ENCODE measurements at regions not wholly inside any gene's neighbourhood (a gene's known extent, or its start where the extent isn't known, plus 50 kb on each side); places are given as distances from the start of the nearest gene placed in this dataset.

DNA sequence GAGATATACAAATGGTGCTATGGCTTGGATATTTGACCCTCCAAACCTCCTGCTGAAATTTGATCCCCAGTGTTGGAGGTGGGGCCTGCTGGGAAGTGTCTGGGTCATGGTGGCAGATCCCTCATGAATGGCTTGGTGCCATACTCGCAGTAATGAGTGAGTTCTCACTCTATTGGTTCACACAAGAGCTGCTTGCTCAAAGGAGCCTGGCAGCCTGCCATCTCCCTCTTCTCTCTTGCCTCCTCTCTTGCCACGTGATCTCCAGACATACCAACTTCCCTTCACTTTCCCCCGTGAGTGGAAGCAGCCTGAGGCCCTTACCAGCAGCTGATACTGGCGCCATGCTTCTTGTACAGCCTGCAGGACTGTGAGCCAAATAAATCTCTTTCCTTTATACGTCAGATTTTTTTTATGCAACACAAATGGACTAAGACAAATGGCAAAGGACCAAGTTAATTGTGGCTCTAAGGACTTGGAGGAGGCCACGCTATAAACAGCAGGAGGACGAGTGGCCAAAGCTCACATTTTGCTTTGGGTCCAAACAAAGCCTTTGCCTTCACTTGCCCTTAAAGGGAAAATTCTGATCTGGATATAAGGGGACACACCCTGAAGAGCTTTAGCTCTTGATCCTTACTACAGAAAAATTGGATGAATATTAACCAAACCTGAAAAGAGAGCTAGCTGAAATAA is 214.7 kb downstream of the SS18 start:
- DNase-seq (ENCODE audit: low read depth, low spot score) = no peak

DNA sequence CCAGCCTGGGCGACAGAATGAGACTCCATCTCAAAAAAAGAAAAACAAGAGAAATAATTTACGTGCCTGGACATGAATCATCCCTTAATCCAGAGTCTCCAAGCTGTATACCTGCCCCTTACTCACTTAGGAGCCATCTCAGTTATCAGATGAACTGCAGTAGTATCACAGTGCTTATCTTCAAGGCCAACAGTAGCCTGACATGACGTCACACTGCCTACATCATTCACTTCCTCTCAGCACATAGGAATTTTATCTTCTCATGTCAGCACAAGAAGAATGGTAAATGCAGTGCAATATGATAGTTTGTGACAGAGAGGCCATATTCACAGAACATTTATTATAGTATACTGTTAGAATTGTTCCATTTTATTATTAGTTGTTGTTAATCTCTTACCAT is 216.6 kb downstream of the SS18 start:
- no peak for DNase-seq (ENCODE audit: low read depth, low spot score)

DNA sequence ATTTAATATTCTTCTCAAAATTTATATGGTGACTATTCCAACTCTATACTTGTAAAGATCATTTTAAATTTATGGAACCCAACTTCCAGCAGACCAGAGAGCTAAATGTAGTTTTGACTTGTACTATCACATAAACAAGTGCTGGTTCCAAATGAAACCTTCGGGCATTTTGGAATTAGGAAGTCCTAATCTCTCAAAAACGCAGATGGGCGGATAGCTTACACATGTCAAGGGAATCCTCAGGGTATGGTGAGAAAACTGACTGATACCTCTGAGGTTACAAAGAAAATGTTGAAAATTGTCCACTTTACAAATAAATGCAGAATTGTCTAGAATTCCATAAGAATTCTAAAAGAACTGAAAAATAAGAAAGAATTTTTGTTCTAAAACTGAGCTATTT is 224.1 kb downstream of the SS18 start:
- DNase-seq (ENCODE audit: low read depth, low spot score) = no peak

DNA sequence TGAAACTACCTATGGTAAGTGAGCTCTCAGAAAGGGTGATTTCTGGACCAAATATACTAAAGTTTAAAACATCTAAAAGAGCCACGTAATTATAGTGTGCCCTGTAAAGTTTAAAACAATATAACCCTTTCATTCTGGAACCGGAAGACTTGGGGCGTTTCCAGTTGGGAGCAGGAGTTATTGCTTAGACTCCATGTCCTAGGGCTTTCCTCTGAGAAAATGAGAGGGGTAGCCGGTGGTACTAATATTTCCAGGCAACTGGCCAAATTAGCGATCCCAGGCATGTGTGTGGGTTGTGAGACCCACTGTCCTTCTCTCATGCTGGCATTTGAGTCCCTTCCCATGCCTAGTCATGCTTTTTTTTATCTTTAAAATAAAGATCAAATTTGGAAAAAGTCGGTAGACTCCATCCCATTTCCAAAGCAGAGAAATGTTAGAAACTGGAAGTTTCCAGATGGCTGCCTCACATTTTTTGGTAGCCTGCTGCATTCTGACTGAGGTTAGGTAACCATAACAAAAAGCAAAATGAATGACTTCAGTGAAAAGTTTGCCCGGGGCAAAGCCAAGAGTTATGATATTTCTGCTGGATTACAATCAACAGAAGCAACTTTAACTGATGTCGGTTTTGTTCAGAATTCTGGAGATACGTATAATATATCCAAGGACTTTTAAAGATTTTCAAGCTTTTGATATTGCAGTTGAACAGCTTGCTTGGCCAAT is 227.4 kb downstream of the SS18 start:
- no peak for DNase-seq (ENCODE audit: low read depth, low spot score)

DNA sequence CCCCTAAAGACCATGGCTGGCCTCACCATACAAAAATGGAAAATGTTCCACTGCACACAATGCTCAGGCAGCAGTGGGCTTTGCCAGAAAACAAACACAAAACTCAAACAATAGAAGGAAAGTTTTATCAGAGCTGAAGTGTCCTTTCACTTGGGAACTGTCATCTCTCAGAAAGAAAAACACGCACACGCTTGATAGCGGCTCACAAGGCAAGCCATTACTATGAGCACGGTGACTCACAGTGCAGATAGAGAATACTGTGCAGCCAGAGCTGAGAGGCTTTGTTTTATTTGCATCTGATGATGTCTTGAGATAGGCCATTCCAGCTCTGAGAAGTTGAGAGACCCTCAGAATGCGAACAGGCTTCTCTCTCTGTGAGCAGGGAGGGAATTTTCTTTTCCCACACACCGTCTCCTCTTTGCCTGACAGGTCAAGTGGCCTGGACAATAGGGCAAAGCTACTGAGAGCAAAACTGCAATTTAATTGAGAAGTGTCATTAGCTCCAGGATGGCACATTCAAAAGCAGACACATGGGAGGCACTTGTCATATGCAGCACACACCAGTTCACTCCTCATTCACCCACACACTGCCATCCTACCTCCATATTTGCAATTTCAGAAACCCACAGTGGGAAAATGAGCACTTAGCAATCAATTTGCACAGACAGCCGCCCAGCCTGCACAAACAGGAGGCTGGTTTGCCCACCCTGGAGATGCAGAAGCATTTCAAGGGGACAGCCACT is 236.6 kb downstream of the SS18 start:
- DNase-seq (ENCODE audit: low read depth, low spot score) = no peak

DNA sequence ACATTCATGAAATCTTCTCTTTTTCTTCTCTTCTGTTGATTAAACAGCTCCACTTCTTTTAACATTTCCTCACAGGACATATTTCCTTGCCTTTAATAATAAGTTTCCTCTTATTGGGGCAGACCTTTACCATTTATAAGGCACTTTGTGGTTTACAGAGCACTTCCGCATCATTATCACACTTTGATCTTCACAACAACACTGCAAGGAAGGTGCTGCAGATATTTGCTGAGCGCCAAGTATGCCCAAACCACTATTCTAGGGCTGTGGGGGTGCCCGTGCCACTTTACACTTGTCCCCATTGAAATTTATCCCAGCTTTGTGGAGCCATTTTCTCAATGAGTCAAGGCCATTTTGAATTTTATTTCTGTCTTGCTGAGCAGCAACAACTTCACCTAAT is 246.6 kb downstream of the SS18 start:
- no peak for DNase-seq (ENCODE audit: low read depth, low spot score)

DNA sequence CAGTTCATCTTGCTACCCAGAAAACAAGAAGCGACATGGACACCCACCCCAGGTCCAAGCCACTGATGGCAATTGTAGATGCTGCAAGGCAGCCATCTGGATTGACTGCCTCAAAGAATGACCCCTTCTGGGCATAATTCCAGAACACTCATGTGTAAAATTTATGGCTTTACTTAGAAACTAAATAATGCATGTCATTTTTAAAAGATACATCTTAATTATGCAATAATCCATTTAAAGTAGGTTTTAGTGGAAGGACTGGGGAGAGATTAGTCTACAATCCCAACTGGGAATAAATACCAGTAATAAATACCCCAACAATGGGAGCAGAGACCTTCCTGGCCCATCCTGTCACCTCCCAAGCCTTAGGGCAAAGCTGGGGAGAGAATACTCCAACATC is 247.7 kb downstream of the SS18 start:
- DNase-seq (ENCODE audit: low read depth, low spot score) = no peak

DNA sequence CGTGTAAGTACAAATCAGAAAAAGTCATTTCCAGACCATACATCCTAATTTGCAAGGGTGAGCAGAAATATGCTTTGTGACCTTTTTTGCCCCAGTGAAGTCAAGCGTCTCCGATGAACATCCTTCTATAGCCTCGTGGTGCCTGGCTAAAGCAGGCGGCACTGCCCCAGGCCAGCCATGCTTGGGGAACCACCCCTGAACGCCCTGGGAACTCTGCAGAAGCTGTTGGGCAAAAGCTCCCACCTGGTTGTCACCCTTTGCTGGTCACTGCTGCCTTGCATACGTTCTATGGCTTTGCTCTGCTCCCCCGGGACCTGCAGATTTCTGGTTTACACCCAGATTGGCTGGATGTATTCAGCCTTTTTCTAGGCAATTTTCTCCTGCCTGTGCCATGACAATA is 256.4 kb downstream of the SS18 start:
- no peak for DNase-seq (ENCODE audit: low read depth, low spot score)

DNA sequence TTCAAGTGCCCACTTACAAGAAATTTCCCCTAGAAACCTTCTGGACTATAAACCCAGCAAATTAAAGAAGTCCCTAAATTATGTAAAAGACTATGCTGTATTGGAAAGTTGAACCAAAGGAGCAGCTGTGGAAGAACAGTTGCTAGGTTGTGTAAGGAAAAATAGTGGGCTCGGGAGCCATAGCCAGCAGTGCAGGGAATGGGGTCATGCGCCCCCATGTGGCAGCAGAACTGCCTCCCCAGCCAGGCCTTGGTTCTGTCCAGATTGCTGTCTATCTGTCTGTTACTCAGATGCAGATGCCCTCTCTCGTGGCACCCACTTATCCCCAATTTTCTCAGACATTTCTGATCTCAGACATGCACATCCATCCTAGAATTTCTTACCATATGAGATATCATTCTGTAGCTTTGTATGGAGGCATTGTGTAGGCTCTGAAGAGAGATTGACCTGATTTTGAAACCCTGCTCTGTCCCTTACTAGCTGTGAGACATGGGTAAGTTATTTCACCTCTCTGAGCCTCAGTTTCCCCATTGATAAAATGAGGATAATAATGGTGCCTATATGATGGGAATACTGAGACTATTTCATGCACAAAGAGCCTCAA is 258.3 kb downstream of the SS18 start:
- DNase-seq (ENCODE audit: low read depth, low spot score) = peak; percentile 15

DNA sequence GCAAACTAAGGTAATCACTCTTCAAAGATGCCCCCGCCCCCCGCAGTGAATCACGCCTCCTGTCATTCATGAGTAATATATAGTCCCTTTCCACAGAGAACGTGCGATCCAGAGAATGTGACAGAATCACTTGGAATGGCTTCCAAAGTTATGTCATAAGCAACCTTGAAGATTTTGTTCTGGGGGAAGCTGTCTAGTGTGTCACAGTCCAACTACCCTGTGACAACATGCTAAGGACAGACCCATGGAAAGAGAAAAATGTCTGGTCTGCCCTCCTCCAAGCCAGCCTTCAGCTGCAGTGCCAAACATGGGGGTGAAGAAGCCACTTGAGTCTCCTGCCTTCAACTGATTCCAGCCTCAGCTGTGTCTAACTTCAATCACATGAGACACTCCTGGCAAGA is 259.1 kb downstream of the SS18 start:
- no peak for DNase-seq (ENCODE audit: low read depth, low spot score)

DNA sequence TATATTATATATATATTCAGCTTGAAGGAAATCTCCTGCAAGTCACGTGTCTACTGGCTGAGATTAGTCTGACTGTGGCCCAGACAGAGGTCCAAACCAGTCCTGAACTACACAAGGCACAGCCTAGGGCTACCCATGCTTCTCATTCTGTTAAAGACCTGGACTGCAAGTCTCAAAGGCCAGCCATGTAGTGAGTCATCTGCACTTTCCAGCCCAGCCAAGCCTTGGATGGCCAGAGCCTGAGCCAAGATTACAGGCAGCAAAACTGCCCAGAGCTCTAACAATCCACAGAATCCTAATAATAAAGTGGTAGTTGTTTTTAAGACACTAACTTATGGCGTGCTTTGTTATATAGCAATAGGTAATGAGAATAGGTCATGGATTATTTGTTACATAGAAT is 259.6 kb downstream of the SS18 start:
- DNase-seq (ENCODE audit: low read depth, low spot score) = no peak

DNA sequence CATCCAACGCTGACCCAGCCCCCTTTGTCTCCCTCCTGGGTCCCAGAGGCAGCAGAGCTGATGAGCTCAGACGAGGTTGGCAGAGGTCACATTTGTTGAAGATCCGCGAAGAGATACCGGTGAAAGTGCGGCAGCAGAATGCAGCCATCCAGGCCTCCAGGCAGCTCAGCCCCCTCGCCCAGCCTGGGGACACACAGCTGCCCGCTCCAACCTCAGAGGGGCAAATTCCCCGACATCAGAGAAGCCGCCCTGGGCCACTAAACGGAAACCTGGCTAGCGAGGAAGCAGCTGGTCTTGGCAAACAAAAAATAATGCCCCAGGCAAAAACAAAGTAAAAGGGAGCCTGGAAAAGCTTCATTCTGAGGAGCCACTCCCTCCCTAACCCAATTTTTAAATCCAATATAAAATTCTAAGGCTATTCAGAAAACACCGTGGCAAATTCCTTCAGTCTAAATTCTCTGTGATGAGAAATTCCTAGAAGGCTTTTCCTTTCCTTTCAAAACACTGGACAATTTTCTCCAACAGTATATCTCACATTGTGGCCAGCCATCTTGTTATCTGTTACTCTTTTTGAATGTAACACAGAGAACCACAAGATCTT is 262.4 kb downstream of the SS18 start:
- DNase-seq (ENCODE audit: low read depth, low spot score) = no peak

DNA sequence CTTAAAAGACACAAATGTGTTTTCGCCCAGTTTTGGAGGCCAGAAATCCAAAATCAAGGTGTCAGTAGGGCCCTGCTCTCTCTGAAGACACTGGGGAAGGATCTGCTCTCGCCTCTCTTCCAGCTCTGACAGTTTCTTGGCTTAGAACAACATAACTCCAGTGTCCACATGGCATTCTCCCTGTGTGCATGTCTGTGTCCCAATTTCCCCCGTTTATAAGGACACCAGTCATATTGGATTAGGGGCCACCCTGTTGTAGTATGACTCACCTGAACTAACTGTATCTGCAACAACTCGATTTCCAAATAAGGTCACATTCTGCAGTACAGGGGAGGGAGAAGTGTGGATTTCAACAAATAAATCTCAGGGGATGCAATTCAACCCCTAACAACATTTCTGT is 263.2 kb downstream of the SS18 start:
- no peak for DNase-seq (ENCODE audit: low read depth, low spot score)

DNA sequence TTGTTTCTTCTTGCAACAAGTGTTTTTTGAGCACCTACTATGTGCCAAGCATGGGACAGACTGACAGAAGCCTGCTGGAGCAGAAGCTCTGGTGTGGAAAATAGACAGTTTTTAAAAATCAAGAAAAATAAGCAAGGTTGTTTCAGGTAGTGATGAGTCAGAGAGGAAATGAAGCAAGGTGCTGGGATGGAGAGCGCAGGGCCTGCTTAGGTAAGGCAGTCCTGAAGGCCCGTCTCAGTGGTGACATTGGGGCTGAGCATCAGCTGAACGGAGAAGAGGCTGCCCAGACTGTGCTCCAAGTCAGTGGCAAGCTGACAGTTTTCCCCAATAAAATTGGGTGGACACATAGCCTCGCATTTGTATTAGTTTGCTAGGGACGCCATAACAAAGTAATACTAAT is 263.6 kb downstream of the SS18 start:
- no peak for DNase-seq (ENCODE audit: low read depth, low spot score)

DNA sequence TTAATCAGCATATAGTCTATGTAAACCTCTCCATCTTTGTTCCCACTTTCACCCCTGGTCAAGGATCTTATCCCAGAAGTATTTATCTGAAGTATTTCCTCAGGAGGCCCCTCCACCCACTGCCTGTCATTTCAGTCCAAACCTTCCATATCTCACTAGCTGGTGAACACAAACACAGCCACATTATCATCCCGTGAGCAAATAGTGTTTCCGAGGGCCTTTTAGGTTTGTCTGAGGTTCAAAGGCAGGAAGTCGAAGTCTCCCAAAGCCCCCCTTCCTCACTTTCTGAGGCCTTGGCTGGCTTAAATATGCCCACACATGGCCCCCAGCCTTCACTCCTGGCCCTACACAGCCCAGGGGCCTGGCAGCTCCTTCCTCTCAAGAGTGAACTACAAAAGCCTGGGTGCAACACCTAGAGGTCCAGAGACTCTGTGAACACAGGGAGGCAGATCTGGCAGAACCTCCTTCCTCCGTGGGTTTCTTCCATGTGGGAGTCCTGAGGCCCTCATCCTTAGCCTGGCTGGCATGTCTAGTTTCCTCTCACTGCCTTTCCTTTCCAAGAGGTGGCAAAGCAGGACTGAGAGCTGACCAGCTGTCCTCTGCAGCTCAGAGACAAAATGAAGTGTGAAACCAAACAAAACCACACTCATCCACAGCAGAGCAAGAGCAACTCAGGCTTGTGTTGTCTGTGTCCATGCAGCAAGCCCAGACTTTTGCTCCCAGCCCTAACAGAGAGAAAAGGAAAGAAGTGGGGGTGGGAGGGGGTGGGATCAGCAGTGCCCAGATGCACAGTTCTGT is 264.2 kb downstream of the SS18 start:
- no peak for DNase-seq (ENCODE audit: low read depth, low spot score)

DNA sequence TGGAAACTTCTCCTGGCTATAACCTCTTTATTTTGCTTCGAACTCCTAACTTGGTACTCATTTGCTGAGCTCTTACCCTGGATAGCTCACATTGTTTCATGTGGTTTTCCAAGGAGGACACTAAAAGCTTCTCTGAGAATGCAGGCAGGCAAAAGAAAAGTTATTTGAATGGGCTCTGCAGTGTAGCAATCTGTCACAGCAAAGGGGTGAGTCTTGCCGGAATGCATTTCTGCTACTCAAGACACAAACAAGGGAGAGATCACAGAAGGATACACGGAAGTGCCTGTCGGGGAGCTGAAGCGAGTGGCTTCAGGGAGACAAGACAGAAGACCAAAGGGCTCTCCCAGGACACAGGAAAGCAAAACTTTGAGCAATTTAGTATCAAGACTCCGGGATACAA is 265.4 kb downstream of the SS18 start:
- DNase-seq (ENCODE audit: low read depth, low spot score) = no peak

DNA sequence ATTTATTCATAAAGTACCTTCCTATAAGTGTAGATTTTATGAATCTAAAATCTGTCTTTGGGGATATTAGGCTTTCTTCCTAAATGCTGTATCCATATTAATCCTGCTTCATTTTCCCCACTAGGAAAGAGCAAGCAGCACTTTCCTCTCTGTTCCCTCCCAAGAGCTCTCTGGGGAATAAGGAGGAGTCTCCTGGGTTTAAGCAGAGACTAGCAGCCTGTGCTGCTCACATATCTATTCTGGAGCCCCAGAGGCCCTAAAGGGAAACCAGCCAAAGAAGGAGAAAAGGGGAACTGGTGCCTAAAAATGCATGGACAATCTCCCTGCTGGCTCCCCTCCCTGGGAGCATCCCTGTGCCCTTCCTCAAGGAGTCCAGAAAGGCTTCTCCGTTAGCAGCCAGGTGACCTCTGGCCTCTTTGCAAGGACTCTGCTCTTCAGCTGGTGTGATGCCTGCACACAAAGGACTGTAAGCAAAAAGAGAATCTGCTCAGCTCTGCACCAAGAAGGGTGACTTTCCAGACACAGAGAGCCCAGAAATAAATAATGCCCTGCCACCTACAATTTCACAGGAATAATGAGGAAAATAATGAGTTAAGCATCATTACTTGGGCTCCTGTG is 270.6 kb downstream of the SS18 start:
- DNase-seq (ENCODE audit: low read depth, low spot score) = no peak

DNA sequence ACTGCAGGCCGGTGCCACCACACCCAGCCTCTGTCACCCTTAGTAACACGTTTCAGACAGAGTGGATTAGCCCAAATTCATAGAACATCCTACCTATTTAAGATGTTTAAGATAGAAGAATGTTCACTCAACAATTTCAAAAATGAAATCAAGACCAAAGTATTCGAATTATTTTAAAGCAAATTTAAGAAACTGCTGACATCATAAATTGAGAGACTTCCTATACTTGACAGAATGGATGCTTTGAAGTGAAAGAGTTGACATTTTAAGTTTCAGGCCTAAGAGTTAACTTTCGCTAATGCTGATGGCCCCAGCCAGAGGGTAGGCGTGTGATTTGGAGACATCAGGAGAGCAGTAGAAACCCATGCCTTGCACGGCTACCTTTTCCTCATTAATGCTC is 271.9 kb downstream of the SS18 start:
- no peak for DNase-seq (ENCODE audit: low read depth, low spot score)

DNA sequence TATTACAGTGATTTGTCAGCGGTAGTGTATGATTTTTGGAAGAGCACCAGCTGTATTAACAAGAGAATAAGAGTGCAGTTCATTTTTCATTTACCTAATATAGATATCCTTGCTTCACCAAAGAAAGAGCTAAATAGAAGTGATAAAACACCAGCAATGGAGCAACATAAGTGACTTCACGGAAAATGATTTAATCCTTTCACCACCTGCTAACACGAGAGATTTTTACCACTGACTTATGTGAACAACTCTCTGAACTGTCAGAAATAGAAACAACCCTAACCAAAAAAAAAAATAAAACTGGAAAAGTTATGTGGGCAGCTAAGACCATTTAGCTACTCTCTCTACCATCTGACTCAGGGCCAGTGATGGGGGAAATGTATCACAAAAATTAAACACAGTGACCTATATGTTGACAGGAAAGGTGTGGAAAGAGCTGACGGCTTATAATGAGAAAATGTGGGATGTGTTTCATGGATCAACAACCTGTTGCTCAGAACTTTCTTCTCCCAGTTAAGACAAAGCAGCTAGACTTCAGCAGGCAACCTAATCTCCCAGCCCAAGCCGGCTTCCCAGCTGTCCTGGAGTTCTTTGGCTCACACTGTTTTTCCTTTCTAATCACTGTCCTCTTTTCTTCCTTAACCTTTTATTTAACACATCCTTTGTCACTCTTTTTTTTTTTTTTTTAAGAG is 272.7 kb downstream of the SS18 start:
- no peak for DNase-seq (ENCODE audit: low read depth, low spot score)

DNA sequence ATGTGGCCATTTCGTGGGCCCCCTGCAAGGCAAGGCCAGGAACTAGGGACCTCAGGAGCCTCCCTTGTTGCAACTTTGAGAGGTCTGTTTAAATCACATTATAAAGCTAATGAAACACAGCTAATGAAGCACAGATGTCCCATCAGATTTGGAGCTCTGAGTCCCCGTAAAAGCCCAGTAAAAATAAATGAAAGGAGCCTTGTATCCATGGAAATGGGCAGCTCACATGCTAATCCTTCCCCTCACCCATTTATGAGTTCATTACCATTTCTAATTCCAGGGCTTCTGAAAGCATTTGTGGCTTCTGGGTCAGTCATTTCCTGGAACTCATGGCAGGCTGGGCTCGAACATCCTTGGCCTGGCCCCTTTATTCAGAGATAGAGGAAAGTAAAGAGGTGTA is 274.8 kb downstream of the SS18 start:
- no peak for DNase-seq (ENCODE audit: low read depth, low spot score)
